ENCODE measurements at regions not wholly inside any gene's neighbourhood (a gene's known extent, or its start where the extent isn't known, plus 50 kb on each side); places are given as distances from the start of the nearest gene placed in this dataset.

GRCh38 chr1:184210031-184210430 is 158.5 kb downstream of the TSEN15 start:
- peak; percentile 20 for DNase-seq
- H3K4me3 ChIP-seq: no peak overlapping the region
- no peak overlapping the region for H3K9ac ChIP-seq (ENCODE audit: low read depth in 2 of 2, low read length in 2 of 2)
- H3K27ac ChIP-seq: no peak overlapping the region
- H3K9me3 ChIP-seq: no peaks in the 10 kb centered on the region
- H3K36me3 ChIP-seq: no peaks in the 10 kb centered on the region
- intact Hi-C loops (cut with DNase I): no loop called here
- no peaks in the 10 kb centered on the region for H3K4me1 ChIP-seq
- H3K27me3 ChIP-seq: no peaks in the 10 kb centered on the region
- TF ChIP-seq CTCF (IDR thresholded peaks at IDR 0.05): no peak

GRCh38 chr1:184210862-184211261 is 159.3 kb downstream of the TSEN15 start:
- H3K9me3 ChIP-seq: no peaks in the 10 kb centered on the region
- intact Hi-C loops (cut with DNase I): no loop called here
- H3K27ac ChIP-seq: no peak overlapping the region
- DNase-seq: no peak
- no peaks in the 10 kb centered on the region for H3K36me3 ChIP-seq
- H3K27me3 ChIP-seq: no peaks in the 10 kb centered on the region
- no peak overlapping the region for H3K9ac ChIP-seq (ENCODE audit: low read depth in 2 of 2, low read length in 2 of 2)
- H3K4me1 ChIP-seq: no peaks in the 10 kb centered on the region
- no peak for TF ChIP-seq CTCF (IDR thresholded peaks at IDR 0.05)
- H3K4me3 ChIP-seq: no peak overlapping the region

GRCh38 chr1:184212649-184213314 is 161.3 kb downstream of the TSEN15 start:
- Histone ChIP-seq H3K9ac (ENCODE audit: low read depth in 2 of 2, low read length in 2 of 2) (no peak overlapping the region), H3K4me3 (no peak overlapping the region), H3K9me3 (no peaks in the 10 kb centered on the region), H3K36me3 (no peaks in the 10 kb centered on the region), H3K4me1 (no peaks in the 10 kb centered on the region), H3K27me3 (no peaks in the 10 kb centered on the region), H3K27ac (no peak overlapping the region)
- intact Hi-C loops (cut with DNase I): no loop called here
- no peak for TF ChIP-seq CTCF (IDR thresholded peaks at IDR 0.05)
- DNase-seq: no peak

- intact Hi-C loops (cut with DNase I): no loop called here
- DNase-seq: no peak
- Histone ChIP-seq H3K4me1 (no peaks in the 10 kb centered on the region), H3K9me3 (no peaks in the 10 kb centered on the region), H3K4me3 (no peak overlapping the region), H3K9ac (ENCODE audit: low read depth in 2 of 2, low read length in 2 of 2) (no peak overlapping the region), H3K36me3 (no peaks in the 10 kb centered on the region), H3K27ac (no peak overlapping the region), H3K27me3 (no peaks in the 10 kb centered on the region)
- TF ChIP-seq CTCF (IDR thresholded peaks at IDR 0.05): no peak
Measured at GRCh38 chr1:184214128-184214527, 162.6 kb downstream of the TSEN15 start.

- no peak overlapping the region for H3K9ac ChIP-seq (ENCODE audit: low read depth in 2 of 2, low read length in 2 of 2)
- H3K4me1 ChIP-seq: no peaks in the 10 kb centered on the region
- no peaks in the 10 kb centered on the region for H3K27me3 ChIP-seq
- H3K36me3 ChIP-seq: no peaks in the 10 kb centered on the region
- H3K4me3 ChIP-seq: no peak overlapping the region
- no peak for TF ChIP-seq CTCF (IDR thresholded peaks at IDR 0.05)
- DNase-seq: no peak
- H3K9me3 ChIP-seq: no peaks in the 10 kb centered on the region
- H3K27ac ChIP-seq: no peak overlapping the region
- intact Hi-C loops (cut with DNase I): no loop called here
Measured at GRCh38 chr1:184215274-184215925, 163.9 kb downstream of the TSEN15 start.

All from colonic mucosa (tissue), 4 donors.